GM19240 (cell line): ENCODE measurements at regions not wholly inside any gene's neighbourhood (a gene's known extent, or its start where the extent isn't known, plus 50 kb on each side); places are given as distances from the start of the nearest gene placed in this dataset.

Experiments used
- DNase-seq: peaks from one replicate; pipeline ENCODE4 v3.0.0; 2011; ENCODE audit warnings: low spot score; ENCODE audit not compliant: insufficient read length

GRCh38 chr11:29353833-29354232 is 663.0 kb downstream of the KCNA4 start:
- no peak for DNase-seq

GRCh38 chr11:29352273-29352795 is 664.5 kb downstream of the KCNA4 start:
- DNase-seq: no peak

GRCh38 chr11:29351301-29351873 is 665.4 kb downstream of the KCNA4 start:
- no peak for DNase-seq

GRCh38 chr11:29343465-29344333 is 673.1 kb downstream of the KCNA4 start:
- peak; percentile 1 for DNase-seq

GRCh38 chr11:29336727-29337575 is 679.9 kb downstream of the KCNA4 start:
- no peak for DNase-seq

GRCh38 chr11:29334776-29335130 is 682.1 kb downstream of the KCNA4 start:
- DNase-seq: no peak

- peak; percentile 13 for DNase-seq
Observed at GRCh38 chr11:29333993-29334775, 682.6 kb downstream of the KCNA4 start.

- no peak for DNase-seq
Observed at GRCh38 chr11:29331451-29332010, 685.3 kb downstream of the KCNA4 start.

- no peak for DNase-seq
Observed at GRCh38 chr11:29328961-29329441, 687.8 kb downstream of the KCNA4 start.

GRCh38 chr11:29327891-29328290 is 688.9 kb downstream of the KCNA4 start:
- no peak for DNase-seq

GRCh38 chr11:29326757-29327156 is 690.1 kb downstream of the KCNA4 start:
- no peak for DNase-seq

GRCh38 chr11:29324328-29324727 is 692.5 kb downstream of the KCNA4 start:
- no peak for DNase-seq

- DNase-seq: no peak
Observed at GRCh38 chr11:29321293-29322132, 695.3 kb downstream of the KCNA4 start.

- no peak for DNase-seq
Observed at GRCh38 chr11:29320196-29320595, 696.6 kb downstream of the KCNA4 start.

GRCh38 chr11:29319210-29319609 is 697.6 kb downstream of the KCNA4 start:
- no peak for DNase-seq

GRCh38 chr11:29318134-29318845 is 698.5 kb downstream of the KCNA4 start:
- DNase-seq: no peak

- DNase-seq: no peak
Observed at GRCh38 chr11:29317694-29318093, 699.1 kb downstream of the KCNA4 start.

GRCh38 chr11:29315275-29315674 is 701.6 kb downstream of the KCNA4 start:
- DNase-seq: no peak

GRCh38 chr11:29314211-29314610 is 702.6 kb downstream of the KCNA4 start:
- DNase-seq: no peak
